ENCODE measurements at regions not wholly inside any gene's neighbourhood (a gene's known extent, or its start where the extent isn't known, plus 50 kb on each side); places are given as distances from the start of the nearest gene placed in this dataset.

DNA sequence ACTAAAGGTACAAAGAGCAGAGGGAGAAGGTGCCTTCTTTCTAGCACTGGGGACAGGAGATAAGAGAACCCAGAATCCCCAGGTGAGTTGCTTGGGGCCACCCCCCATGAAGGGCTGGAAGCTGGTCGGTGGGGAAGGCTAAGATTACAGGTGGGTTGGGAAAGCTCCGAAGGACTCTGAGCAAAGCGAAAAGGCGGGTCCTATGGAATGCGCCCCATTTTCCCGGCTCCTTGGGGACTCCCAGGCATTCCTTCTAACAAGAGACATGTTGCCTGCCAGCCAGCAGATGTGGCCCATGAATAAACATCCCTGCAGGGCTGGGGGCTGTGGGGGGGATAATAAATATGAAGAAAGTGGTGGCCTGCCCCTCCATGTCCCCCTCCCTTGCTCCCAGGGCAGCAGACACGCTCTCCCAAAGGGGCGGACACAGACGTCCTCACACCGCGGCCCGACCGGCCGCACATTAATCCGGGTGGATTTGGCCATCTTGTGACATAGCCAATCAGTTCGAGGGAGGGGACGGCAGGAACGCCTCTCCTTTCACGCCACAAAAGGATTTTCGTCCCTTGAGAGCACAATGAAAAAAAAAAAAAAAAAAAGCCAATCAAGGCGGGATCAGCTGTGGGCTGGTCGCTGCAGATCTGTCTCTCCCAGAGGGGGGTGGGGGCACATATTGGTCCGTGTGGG lies 98.5 kb downstream of the SOX9 start:
- peaks cover 7% of the 10 kb centered on the region for H3K9me3 ChIP-seq (ENCODE audit: control insufficient read depth, insufficient read depth, low read length)
- DNase-seq (no peak), ATAC-seq (no peak)
- H3K27ac Mint-ChIP-seq, result no peak overlapping the region
- H3K4me3 Mint-ChIP-seq, result no peak overlapping the region
- peaks cover 19 to 26% of the 10 kb centered on the region in 2 donors for H3K27me3 Mint-ChIP-seq (ENCODE audit: low read depth in 2 of 2)
- peaks cover 0 to 4% of the 10 kb centered on the region in 2 donors for H3K9me3 Mint-ChIP-seq
- 9% methylated on average over 21 of the region's 23 CpGs for WGBS (ENCODE audit: insufficient coverage)
- no peaks in the 10 kb centered on the region for H3K36me3 ChIP-seq (ENCODE audit: control insufficient read depth, insufficient read depth, low read length)
- H3K4me3 ChIP-seq (ENCODE audit: low read length), result no peak overlapping the region
- intact Hi-C loops (cut with micrococcal nuclease), result no loop called here
- peaks cover 8% of the 10 kb centered on the region for H3K36me3 Mint-ChIP-seq
- no peaks in the 10 kb centered on the region for H3K4me1 Mint-ChIP-seq
- no peak overlapping the region for H3K27ac ChIP-seq (ENCODE audit: low read length)
- H3K4me1 ChIP-seq (ENCODE audit: control insufficient read depth, insufficient read depth, low read length), result no peaks in the 10 kb centered on the region
- peaks cover 15% of the 10 kb centered on the region for H3K27me3 ChIP-seq (ENCODE audit: control insufficient read depth, insufficient read depth, low read length)
- TF ChIP-seq, protein P1, sequence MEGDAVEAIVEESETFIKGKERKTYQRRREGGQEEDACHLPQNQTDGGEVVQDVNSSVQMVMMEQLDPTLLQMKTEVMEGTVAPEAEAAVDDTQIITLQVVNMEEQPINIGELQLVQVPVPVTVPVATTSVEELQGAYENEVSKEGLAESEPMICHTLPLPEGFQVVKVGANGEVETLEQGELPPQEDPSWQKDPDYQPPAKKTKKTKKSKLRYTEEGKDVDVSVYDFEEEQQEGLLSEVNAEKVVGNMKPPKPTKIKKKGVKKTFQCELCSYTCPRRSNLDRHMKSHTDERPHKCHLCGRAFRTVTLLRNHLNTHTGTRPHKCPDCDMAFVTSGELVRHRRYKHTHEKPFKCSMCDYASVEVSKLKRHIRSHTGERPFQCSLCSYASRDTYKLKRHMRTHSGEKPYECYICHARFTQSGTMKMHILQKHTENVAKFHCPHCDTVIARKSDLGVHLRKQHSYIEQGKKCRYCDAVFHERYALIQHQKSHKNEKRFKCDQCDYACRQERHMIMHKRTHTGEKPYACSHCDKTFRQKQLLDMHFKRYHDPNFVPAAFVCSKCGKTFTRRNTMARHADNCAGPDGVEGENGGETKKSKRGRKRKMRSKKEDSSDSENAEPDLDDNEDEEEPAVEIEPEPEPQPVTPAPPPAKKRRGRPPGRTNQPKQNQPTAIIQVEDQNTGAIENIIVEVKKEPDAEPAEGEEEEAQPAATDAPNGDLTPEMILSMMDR (IDR thresholded peaks at IDR 0.05), result no peak

GRCh38 chr17:72219824-72220493 lies 99.1 kb downstream of the SOX9 start:
- Histone ChIP-seq H3K4me1 (ENCODE audit: control insufficient read depth, insufficient read depth, low read length) (no peaks in the 10 kb centered on the region), H3K36me3 (ENCODE audit: control insufficient read depth, insufficient read depth, low read length) (no peaks in the 10 kb centered on the region), H3K4me3 (ENCODE audit: low read length) (no peak overlapping the region), H3K27ac (ENCODE audit: low read length) (no peak overlapping the region), H3K9me3 (ENCODE audit: control insufficient read depth, insufficient read depth, low read length) (peaks cover 7% of the 10 kb centered on the region), H3K27me3 (ENCODE audit: control insufficient read depth, insufficient read depth, low read length) (peaks cover 15% of the 10 kb centered on the region)
- ATAC-seq (no peak), DNase-seq (no peak)
- H3K4me1 Mint-ChIP-seq, result no peaks in the 10 kb centered on the region
- peaks cover 19 to 26% of the 10 kb centered on the region in 2 donors for H3K27me3 Mint-ChIP-seq (ENCODE audit: low read depth in 2 of 2)
- intact Hi-C loops (cut with micrococcal nuclease), result no loop called here
- no peak overlapping the region for H3K27ac Mint-ChIP-seq
- H3K36me3 Mint-ChIP-seq, result peaks cover 8% of the 10 kb centered on the region
- TF ChIP-seq, protein P1 (IDR thresholded peaks at IDR 0.05), result no peak
- WGBS (ENCODE audit: insufficient coverage), result 4% methylated on average over 22 of the region's 22 CpGs
- peaks cover 0 to 4% of the 10 kb centered on the region in 2 donors for H3K9me3 Mint-ChIP-seq
- no peak overlapping the region for H3K4me3 Mint-ChIP-seq

DNA sequence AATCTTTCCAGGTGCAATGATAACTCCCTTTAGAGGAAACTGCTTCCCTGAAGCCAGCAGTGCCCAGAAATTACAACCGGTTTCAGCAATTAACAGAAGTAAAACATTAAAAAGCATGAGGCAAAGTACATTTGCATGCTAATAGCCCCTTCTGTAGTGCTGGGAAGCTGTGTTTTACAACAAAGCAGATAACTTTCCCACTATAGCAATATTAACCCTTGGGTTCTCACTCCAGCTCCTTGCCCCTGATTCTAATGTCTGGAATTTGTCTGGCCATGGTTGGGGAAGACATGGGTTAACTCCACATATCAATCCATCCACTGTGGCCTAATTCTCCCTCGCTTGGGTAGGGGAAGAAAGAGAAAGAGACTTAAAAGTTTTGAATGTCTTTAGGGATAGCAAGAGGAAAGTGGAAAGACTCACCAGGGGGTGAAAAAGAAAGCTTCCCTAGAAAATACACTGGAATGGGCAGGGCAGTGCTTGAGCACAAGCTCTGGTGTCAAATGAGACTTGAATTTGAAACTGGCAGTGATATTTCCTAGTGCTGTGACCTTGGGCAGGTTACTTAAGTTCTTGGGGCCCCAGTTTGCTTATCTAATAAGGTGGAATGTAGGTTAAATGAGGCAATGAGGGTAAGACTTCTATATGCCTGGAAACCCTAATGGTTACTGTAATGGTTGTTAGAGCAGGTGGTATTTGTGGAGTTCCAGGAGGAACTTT lies 102.0 kb downstream of the SOX9 start:
- TF ChIP-seq, protein P1 (IDR thresholded peaks at IDR 0.05), result no peak
- Mint-ChIP-seq H3K9me3 (peaks cover 0 to 4% of the 10 kb centered on the region in 2 donors), H3K27ac (no peak overlapping the region), H3K36me3 (peaks cover 8% of the 10 kb centered on the region), H3K4me3 (no peak overlapping the region), H3K27me3 (ENCODE audit: low read depth in 2 of 2) (peaks cover 19 to 26% of the 10 kb centered on the region in 2 donors), H3K4me1 (no peaks in the 10 kb centered on the region)
- no peak for ATAC-seq
- H3K4me1 ChIP-seq (ENCODE audit: control insufficient read depth, insufficient read depth, low read length), result no peaks in the 10 kb centered on the region
- 17% methylated on average over 1 of the region's 2 CpGs for WGBS (ENCODE audit: insufficient coverage)
- peaks cover 15% of the 10 kb centered on the region for H3K27me3 ChIP-seq (ENCODE audit: control insufficient read depth, insufficient read depth, low read length)
- H3K27ac ChIP-seq (ENCODE audit: low read length), result no peak overlapping the region
- intact Hi-C loops (cut with micrococcal nuclease), result no loop called here
- no peaks in the 10 kb centered on the region for H3K36me3 ChIP-seq (ENCODE audit: control insufficient read depth, insufficient read depth, low read length)
- no peak overlapping the region for H3K4me3 ChIP-seq (ENCODE audit: low read length)
- no peak for DNase-seq
- H3K9me3 ChIP-seq (ENCODE audit: control insufficient read depth, insufficient read depth, low read length), result peaks cover 7% of the 10 kb centered on the region

Measured in natural killer cell (primary cell).